ENCODE measurements at regions not wholly inside any gene's neighbourhood (a gene's known extent, or its start where the extent isn't known, plus 50 kb on each side); places are given as distances from the start of the nearest gene placed in this dataset.

- no peak overlapping the region for H3K27ac ChIP-seq
- H3K36me3 ChIP-seq = no peaks in the 10 kb centered on the region
- H3K4me3 ChIP-seq (ENCODE audit: low read depth in 1 of 2, low read length in 1 of 2) = no peak overlapping the region
- H3K4me1 ChIP-seq (ENCODE audit: control insufficient read depth in 1 of 2, insufficient read depth in 1 of 2, low read depth in 1 of 2, low read length in 1 of 2) = no peaks in the 10 kb centered on the region
- no peaks in the 10 kb centered on the region for H3K27me3 ChIP-seq
- no peak for TF ChIP-seq CTCF (IDR thresholded peaks at IDR 0.05)
- H3K9me3 ChIP-seq = no peaks in the 10 kb centered on the region
These were observed 106.8 kb downstream of the RTP5 start for GRCh38 chr2:241976296-241976695.

GRCh38 chr2:241977557-241978300, 108.2 kb downstream of the RTP5 start:
- Histone ChIP-seq H3K4me3 (ENCODE audit: low read depth in 1 of 2, low read length in 1 of 2) (no peak overlapping the region), H3K36me3 (no peaks in the 10 kb centered on the region), H3K27ac (no peak overlapping the region), H3K4me1 (ENCODE audit: control insufficient read depth in 1 of 2, insufficient read depth in 1 of 2, low read depth in 1 of 2, low read length in 1 of 2) (no peaks in the 10 kb centered on the region), H3K27me3 (no peaks in the 10 kb centered on the region), H3K9me3 (no peaks in the 10 kb centered on the region)
- TF ChIP-seq CTCF (IDR thresholded peaks at IDR 0.05) = no peak

- TF ChIP-seq CTCF (IDR thresholded peaks at IDR 0.05) = no peak
- H3K4me1 ChIP-seq (ENCODE audit: control insufficient read depth in 1 of 2, insufficient read depth in 1 of 2, low read depth in 1 of 2, low read length in 1 of 2) = no peaks in the 10 kb centered on the region
- no peak overlapping the region for H3K27ac ChIP-seq
- H3K36me3 ChIP-seq = no peaks in the 10 kb centered on the region
- H3K27me3 ChIP-seq = no peaks in the 10 kb centered on the region
- H3K4me3 ChIP-seq (ENCODE audit: low read depth in 1 of 2, low read length in 1 of 2) = no peak overlapping the region
- H3K9me3 ChIP-seq = no peaks in the 10 kb centered on the region
These were observed 109.1 kb downstream of the RTP5 start for GRCh38 chr2:241978670-241979069.

- H3K27me3 ChIP-seq = no peaks in the 10 kb centered on the region
- no peak overlapping the region for H3K4me3 ChIP-seq (ENCODE audit: low read depth in 1 of 2, low read length in 1 of 2)
These were observed 110.7 kb downstream of the RTP5 start for GRCh38 chr2:241980193-241980592.

DNA sequence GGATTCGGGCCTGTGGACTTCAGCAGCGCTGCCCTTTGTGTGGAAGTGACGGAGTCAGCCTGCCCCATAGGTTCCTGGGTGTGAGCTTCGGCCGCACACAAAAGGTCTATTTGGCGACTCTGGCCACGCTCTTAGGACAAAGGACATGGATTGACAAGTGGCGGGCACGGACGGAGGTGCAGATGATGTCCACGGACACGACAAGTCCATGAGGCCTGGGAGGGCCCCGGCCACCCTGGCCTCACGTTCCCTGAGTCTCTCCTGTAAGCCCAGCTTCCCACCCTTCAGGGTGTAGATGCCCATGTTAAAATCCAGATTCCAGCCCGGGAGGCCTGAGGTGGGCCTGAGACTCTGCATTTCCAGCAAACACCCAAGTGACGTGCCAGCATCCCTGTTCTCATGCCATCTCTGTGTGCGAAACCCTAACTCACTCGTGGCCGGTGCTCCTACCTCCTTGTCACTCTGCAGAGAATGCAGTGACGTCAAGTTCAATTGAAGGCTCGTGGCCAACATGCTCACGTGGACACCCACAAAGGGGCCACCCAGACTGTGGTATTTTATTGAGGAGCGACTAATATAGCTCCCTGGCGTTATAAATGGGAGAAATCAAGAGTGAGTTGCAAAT, 111.7 kb downstream of the RTP5 start:
- no peaks in the 10 kb centered on the region for H3K9me3 ChIP-seq
- no peaks in the 10 kb centered on the region for H3K36me3 ChIP-seq
- no peak for TF ChIP-seq CTCF (IDR thresholded peaks at IDR 0.05)
- H3K27me3 ChIP-seq = no peaks in the 10 kb centered on the region
- no peak overlapping the region for H3K27ac ChIP-seq
- no peak overlapping the region for H3K4me3 ChIP-seq (ENCODE audit: low read depth in 1 of 2, low read length in 1 of 2)
- H3K4me1 ChIP-seq (ENCODE audit: control insufficient read depth in 1 of 2, insufficient read depth in 1 of 2, low read depth in 1 of 2, low read length in 1 of 2) = no peaks in the 10 kb centered on the region

More at GRCh38 chr2:241980193-241980592, 110.7 kb downstream of the RTP5 start:
- Histone ChIP-seq H3K9me3 (no peaks in the 10 kb centered on the region), H3K27ac (no peak overlapping the region), H3K4me1 (ENCODE audit: control insufficient read depth in 1 of 2, insufficient read depth in 1 of 2, low read depth in 1 of 2, low read length in 1 of 2) (no peaks in the 10 kb centered on the region), H3K36me3 (no peaks in the 10 kb centered on the region)
- no peak for TF ChIP-seq CTCF (IDR thresholded peaks at IDR 0.05)
